HUDEP-2 (cell line): ENCODE measurements at regions not wholly inside any gene's neighbourhood (a gene's known extent, or its start where the extent isn't known, plus 50 kb on each side); places are given as distances from the start of the nearest gene placed in this dataset.
"Not testable (repeated sequence)": the region's sequence is repeated elsewhere in the genome, so short reads cannot be mapped to it uniquely, and the experiment has no call there.

Source experiments
- DNase-seq, 76 experiments: peaks; one replicate each; lab custom pipeline; 2025; ENCODE audit not compliant: unreplicated experiment in 76 of 76; lab: John Stamatoyannopoulos, UW

DNA sequence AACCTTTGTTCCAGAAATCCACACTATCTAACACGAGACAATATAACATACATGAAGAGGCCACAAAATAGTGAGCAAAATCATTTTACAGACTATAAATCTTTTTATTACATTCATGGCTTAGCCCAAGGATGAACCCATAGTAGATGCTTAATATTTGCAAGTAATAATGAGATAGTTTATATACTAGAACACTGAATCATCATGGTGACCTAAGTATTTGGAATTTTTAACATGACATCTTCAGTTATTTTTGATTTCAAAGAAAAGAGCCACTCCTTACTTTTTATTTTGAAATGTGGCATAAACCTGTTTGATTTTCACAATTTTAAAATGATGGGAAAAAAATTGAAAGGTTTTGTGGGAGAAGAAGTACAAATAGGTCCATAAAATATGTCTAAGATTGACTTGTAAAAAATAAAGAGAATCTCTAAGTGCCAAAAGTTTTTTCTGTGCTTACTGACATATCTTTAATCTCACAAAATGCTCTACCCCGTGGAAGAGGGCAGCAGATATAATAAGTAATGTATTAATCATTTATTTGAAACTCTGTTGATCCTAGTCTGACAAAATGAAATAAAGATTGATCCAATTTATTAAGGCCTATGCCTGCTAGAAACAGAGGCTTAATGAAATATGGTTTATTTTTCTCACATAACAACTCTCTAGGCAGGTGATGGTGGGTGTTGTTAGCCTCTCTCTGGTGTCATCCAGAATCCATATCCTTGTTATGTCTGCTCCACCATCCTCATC, 224.5 kb upstream of the CENPE start:
- no peak for DNase-seq

DNA sequence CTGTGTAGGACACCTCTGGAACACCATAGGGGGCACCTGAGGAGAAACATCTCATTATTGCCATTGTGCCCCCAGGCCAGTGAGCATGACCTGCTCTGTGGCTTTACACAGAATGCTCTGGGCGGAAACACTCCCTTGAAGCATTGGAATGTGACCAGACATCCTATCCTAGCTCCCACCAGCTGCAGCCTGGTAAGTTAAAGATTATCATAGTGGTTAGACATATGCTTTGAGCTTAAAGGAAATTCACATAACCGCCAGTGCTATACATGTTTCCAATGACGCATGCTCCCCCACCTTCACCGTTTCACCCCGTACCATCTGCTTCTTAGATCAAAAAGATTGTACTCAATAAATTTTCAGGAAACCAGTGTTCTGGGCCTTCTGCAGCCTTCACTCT, 217.7 kb upstream of the CENPE start:
- DNase-seq = no peak

DNA sequence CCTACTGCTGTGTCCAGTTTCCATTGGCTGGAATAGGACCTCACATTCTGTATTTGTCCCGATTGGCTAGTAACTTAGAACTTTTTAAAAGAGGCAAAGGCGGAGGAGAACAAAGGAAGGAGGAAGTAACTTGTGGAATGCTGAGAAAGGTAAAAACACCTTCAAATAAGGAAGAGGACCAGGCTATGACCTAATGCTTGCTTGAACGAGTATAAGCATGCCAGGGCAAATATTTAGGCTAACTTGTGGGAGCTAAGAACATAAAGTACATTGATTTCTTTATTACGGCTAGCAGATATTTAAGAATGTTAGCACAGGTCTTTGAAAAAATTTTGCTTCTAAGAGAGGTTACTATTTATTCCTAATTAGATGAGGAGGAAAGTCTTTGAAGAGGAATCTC, 214.5 kb upstream of the CENPE start:
- not testable (repeated sequence) for DNase-seq

DNA sequence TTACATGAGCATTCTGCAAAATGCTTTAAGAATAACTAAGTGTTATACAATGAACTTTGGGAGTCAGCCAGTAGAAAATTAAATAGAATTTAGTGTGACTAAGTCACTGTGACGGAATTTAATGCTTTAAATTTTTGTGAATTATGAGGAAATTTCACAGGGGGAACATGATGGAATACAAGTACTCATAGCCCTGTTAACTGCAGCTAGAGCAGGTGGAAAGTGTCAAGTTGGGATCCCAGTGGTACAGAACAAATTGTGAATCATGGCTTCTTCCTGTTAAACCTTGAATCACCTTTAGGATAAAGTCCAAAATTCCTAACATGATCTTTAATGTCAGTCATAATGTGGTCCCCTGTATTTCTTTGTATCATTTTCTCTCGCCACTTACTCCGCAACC, 212.2 kb upstream of the CENPE start:
- DNase-seq = no peak

DNA sequence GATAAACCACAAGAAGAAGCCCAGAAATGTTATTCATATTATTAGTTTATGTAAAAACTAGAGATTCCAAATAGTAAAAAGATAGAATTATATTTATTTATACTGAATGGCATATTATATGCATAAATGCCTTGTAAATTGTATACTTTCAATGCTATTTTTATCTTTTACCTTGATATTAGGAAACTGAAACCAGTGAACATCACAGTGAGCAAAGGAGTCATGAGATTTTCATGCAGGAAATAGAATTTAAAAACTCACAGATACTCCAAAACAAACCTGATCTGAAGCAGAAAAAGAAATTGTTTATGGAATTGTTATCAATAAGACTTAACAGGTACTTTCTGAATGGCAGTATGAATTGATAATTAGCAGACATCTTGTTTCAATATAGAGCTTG, 207.3 kb upstream of the CENPE start:
- DNase-seq = no peak

DNA sequence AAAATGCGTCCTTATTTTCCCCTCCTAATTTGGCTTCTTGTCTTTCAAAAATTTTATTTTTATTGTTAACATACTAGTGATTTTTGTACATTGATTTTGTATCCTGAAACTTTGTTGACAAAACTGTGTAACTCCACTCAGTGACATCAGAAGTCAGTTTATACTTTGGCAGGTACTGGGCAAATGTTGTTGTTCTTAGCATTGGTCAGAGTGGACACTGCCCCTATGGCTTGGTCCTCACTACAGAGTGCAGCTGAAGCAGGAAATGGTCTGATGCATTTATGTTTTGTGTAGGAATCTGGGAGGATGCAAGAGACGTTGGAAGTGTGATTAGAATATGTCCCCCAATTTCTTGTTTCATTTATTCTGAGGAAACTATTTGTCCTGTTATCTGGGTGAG, 205.5 kb upstream of the CENPE start:
- DNase-seq = no peak

DNA sequence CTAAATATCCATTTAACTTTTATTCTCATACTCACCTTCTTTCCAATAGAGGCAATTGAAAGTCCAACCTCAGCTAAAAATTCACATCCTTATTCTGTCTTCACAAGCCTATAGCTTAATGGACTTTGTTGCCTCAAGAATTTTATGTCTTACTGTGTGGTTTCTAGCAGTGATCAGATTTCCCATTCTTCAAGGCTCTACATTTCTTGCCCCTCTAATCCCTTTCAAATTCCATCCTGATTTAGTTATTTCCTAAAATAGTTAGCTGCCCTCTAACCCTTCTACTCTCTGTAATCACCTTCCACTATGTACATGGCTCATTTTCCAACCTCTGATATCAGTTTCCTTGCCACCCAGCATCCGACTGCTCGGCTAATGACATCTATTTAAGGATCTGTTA, 204.1 kb upstream of the CENPE start:
- DNase-seq = no peak

DNA sequence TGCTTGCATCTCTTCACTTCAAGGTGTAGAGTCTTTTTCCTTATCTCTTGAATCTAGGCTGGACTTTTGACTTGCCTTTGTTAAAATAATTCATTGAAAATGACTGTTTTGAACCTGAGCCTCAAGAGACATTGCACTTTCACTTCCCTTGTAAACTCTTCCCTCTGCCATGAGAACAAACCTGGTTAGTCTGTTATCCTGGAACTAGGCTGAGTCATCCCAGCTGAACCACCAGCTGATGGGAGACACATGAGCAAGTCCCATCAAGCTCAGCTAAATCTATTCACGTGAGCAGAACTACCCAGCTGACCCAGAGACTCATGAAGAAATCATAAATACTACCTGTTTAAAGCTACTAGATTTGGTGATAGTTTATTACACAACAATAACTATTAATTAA, 202.3 kb upstream of the CENPE start:
- no peak for DNase-seq

DNA sequence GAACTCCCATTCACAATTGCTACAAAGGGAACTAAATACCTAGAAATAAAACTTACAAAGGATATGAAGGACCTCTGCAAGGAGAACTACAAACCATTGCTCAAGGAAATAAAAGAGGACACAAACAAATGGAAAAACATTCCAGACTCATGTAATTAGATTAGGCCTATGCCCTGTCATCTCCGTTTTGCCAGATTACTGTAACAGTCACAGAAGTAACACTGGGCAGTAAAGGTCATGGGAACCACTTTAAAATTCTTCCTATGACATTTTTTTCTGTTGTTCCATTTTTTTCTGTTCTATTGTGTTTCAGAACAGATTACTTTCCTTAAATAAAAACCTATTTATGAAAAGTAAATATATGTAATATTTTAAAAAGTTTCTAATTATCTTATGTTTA, 199.4 kb upstream of the CENPE start:
- DNase-seq = no peak

DNA sequence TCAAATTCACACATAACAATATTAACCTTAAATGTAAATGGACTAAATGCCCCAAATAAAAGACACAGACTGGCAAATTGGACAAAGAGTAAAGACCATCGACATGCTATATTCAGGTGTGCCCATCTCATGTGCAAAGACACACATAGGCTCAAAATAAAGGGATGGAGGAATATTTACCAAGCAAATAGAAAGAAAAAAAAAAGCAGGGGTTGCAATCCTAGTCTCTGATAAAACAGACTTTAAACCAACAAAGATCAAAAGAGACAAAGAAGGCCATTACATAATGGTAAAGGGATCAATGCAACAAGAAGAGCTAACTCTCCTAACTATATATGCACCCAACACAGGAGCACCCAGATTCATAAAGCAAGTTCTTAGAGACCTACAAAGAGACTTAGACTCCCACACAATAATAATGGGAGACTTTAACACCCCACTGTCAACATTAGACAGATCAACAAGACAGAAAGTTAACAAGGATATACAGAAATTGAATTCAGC, 189.4 kb upstream of the CENPE start:
- DNase-seq = not testable (repeated sequence)

DNA sequence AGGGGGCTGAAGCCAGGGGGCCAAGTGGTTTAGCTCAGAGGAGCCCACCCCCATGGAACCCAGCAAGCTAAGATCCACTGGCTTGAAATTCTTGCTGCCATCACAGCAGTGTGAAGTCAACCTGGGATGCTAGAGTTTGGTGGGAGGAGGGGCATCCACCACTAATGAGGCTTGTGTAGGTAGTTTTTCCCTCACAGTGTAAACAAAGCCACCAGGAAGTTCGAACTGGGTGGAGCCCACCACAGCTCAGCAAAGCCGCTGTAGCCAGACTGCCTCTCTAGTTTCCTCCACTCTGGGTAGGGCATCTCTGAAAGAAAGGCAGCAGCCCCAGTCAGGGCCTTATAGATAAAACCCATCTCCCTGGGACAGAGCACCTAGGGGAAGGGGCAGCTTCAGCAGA, 187.4 kb upstream of the CENPE start:
- not testable (repeated sequence) for DNase-seq

DNA sequence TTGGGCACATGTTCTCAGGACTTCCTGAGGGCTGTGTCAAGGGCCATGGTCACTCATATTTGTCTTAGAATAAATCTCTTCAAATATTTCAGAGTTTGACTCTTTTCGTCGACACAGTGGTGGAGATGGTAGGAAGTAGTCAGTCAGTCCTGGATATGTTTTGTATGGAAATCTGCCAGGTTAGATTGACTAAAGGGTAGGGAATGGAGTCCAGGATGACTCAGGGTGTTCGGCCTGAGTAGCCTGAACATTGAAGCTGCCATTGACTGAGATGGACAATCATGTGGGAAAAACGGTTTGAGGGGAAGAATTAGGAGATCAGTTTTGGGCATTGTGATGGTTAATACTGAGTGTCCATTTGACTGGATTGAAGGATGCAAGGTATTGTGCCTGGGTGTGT, 177.1 kb upstream of the CENPE start:
- no peak for DNase-seq

DNA sequence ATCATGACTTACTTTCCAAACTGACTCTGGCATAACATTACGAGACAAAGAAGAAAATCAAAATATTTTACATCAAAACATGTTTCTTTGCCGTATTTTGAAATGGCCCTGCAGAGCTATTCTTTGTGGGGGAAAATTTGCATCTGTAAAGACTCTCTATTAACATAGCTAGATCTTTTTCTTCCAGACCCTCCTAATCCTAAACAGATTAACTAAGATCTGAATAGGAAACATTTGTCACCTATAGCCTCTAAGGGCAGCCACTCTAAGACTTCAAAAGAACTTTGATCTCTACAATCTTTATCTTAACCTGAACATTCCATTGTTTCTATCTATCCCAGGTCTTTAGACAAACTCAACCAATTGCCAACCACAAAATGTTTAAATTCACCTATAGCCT, 176.6 kb upstream of the CENPE start:
- DNase-seq = no peak

DNA sequence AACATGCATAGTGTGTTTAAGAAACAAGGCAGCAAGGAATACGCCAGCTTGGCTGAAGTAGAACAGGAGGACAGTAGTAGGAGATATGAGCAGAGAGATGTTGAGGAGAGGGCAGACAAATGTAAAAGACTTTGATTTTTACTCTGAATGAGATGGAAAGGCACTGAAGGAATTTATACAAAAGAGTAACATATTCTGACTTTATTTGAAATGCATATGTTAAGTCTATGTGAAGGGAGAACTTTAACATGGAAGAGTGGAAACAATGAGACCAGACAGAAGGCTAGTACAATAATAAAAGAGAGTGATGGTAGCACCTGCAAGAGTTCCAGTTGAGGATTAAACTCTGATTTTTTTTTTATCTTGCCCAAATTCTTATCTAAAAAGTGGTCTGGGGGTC, 176.2 kb upstream of the CENPE start:
- DNase-seq = no peak

DNA sequence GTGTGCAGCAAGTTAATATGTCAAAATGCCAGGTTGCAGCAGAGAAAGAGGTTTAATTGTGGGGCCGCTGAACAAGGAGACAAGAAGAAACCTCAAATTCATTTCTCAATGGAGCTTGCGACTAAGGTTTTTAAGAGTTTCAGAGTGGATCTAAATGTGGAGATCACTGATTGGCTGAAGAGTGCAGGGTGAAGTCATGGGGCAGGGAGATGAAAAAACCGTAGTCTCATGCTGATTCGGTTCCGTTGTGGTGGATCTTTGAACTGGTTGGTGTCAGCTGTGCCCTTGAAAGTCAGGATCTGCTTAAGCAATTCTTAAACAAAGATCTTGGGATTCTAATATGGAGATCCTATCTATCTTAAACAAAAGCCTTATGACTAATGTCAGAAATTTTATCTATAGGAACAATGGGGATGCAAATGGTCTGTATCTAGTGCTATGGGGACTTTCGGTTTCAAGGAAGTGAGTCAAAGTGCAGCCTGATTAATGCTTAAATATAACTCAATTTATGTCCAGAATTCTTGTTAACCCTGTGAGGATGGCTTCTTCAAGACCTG, 173.9 kb upstream of the CENPE start:
- no peak for DNase-seq

DNA sequence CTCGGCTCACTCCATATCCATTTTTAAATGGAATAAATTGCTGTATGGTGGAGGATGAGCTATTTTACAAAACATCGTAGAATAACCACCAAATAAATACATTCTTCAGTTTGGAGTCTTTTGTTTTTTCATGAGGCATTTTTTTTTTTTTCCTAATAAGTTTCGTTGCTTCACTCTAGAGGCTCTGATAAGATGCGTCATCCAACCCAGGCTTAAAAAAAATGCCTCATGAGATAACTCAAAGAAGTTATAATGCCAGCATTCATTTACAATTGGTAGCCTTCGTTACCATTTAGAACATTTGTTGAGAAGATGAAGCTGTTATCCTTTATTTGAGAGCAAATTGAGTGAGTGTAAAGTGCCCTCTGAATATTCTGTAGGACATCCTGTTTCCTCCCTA, 172.2 kb upstream of the CENPE start:
- no peak for DNase-seq

DNA sequence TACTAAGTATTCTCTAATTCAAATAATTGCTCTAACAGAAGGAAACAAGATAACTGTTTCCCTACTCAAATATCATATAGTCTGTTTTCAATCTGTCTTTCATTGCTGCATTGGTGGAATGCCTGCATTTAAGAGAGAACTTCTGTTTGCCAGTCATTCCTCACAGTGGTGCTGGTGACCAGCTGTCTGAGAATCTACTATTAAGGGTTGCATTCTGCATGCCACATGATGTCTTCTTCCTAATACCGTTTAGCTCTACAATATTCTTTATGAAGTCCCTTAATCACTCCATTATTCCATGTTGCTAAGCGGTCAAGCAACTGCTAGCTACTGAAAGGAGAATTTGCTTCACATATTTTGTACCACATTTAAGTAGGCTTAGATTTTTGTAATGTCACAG, 167.1 kb upstream of the CENPE start:
- no peak for DNase-seq

DNA sequence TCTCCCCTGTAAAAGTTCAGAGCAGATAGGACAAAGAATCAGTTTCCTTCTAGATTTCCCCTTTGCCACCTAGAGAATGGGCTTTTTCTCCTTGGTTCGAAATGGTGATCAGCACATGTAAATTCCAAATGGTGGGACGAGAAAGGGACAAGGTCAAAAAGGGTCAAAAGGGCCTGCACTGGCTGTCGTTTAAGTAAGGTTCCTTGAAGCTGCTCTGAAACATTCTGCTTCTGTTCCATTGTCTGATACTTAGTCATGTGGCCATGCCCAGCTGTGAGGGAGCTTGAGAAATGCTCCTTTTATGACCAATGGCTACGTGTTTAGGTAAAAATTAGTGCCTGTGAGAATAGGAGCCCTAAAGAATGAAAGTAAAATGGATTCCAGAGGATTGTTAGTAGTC, 165.9 kb upstream of the CENPE start:
- DNase-seq = no peak

DNA sequence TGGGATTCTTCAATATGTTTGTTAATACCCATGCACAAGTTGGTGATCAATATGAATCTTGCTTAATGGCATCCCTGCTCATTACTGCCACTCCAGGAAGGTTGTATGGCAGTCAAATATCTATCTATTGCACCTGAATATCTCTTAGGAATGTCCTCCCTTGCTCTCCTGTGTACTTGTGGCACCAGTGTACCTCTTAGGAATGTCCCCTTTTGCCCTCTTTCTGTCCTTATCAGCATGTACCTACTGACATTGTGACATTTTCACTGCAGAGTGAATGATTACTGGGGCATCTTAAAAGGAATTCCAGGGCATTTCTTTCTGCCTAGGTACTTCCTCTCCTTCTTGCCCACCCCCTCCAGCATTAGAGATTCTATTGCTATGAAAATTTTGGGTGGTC, 163.8 kb upstream of the CENPE start:
- DNase-seq = no peak

DNA sequence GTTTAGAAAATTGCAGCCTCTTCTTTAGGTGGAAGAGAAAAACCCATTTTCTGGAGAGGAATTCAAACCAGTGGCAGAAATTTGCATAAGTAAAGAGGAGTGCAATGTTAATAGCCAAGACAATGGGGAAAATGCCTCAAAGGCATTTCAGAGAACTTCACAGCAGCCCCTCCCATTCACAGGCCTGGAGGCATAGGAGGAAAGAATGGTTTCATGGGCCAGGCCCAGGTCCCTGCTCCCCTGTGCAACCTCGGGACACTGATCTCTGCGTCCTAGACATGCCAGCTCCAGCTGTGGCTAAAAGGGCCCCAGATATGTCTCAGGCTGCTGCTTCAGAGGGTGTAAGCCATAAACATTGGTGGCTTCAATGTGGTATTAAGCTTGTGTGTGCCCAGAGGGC, 161.8 kb upstream of the CENPE start:
- no peak for DNase-seq

DNA sequence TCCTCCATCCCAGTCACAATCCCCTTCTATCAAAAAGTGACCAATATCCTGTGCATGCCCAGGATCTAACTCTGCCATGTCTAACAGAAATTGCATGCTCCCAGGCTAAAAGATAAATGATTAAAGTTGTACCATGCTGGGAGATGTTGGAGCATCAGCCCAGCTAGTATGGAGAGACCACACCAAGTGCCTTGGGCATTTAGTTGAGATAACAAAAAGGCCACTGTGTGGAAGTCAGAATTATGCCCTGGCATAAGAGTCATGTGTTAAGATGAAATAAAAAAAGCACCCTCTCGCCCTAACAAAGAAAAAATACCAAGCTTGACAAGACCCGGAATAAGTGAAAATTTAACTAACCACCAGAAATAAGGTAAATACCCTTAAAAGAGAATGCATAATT, 155.9 kb upstream of the CENPE start:
- DNase-seq = no peak

DNA sequence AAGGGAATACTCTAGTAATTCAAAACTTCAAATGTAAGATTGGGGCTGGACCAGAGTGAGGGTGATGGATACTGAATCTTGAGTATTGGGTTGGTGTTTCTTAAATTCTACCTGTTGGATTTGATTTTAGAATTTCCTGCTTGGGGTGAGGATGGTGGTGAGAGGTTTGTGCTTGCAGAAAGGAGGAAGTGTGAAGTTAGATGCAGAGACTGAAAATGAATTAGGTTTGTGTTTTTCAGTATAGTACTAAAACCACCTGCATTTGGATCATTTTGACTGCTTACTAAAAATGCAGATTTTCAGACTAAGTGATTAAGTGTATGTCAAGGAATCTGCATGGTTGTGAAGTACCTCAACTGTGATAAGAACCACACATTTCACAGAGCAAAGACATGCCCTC, 131.5 kb upstream of the CENPE start:
- DNase-seq = no peak

DNA sequence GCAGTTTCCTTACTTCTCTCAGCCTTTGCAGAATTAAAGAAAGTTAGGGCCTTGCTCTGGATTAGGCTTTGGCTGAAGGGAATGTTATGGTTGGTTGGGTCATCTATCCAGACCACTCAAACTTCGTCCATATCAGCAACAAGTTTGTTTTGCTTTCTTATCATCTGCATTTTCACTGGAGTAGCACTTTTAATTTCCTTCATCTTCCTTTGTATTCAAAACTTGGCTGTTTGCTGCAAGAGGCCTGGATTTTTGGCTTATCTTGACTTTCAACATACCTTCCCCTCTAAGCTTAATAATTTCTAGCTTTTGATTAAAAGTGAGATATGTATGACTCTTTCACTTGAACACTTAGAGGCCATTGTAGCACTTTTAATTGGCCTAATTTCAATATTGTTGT, 126.7 kb upstream of the CENPE start:
- no peak for DNase-seq
